ENCODE measurements at regions not wholly inside any gene's neighbourhood (a gene's known extent, or its start where the extent isn't known, plus 50 kb on each side); places are given as distances from the start of the nearest gene placed in this dataset.

DNA sequence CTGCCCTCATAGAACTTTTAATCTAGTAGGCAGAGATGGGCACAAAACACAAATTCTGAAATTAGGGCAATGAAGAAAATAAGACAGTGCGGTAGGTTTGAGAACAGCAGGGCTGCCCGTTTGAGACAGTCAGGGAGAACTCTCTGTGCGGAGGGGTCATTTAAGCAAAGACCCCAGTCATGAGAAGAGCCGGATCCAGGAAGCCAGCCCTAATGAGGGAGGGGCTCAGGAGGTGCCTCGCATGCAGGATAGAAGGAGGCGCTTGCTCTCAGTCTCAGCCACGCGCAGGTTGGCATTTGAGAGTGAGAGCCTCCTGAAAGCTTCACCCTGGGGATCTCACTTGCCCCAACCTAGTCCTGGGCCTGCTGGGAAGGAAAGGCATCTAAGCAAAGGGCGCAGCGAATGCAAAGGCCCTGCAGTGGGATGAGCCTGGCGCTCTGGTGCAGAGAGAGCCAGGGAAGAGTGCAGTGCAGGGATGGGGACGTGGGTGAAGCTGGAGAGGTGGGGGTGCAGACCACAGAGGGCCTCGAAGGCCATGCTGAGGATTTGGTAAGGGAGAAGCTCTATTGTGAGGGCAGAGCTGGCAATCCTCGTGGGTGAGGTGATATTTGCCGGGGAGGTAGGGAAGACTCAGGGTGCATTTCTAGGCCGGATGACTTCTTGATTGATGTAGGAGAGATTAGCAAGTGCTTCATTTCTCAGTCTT lies 130.0 kb upstream of the PTPN1 start:
- no peak for DNase-seq

GRCh38 chr20:50380697-50381040 lies 129.5 kb upstream of the PTPN1 start:
- DNase-seq: no peak

- DNase-seq: no peak
Observed at GRCh38 chr20:50381075-50381732, 129.0 kb upstream of the PTPN1 start.

- DNase-seq: no peak
Observed at GRCh38 chr20:50381771-50382593, 128.2 kb upstream of the PTPN1 start.

GRCh38 chr20:50385733-50386640 lies 124.2 kb upstream of the PTPN1 start:
- DNase-seq: no peak

- no peak for DNase-seq
Observed at GRCh38 chr20:50386641-50386960, 123.6 kb upstream of the PTPN1 start.

GRCh38 chr20:50387218-50387995 lies 122.8 kb upstream of the PTPN1 start:
- DNase-seq: no peak

GRCh38 chr20:50387996-50388332 lies 122.2 kb upstream of the PTPN1 start:
- no peak for DNase-seq

DNA sequence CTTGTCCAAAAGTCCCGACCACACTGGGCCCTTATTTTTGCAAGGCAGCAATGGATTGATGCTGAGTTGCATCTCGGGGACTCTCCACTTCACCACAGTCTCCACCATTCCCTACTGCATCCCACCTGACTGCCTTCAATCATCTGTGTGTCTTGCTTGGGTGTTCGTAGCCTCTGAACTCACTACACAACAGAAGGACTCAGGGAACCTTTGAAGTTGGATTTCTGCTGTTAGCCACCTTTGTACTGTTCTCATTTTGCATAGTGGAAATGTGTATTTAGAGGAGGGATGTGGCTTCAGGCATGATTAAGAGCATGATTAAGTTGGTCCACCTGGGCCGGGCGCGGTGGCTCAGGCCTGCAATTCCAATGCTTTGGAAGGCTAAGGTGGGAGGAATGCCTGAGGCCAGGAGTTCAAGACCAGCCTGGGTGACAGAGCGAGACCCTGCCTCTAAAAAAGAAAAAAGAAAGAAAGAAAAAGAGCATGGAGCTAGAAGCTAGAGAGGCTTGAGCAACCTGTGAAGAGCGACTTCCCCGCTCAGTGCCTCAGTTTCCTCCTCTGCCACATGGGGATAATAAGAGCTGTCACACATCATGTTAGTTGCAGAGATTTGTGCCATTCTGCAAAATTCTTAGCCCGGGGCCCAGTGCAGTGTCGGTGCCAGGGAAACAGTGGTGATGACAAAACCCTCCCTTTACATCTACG lies 121.3 kb upstream of the PTPN1 start:
- DNase-seq: no peak

DNA sequence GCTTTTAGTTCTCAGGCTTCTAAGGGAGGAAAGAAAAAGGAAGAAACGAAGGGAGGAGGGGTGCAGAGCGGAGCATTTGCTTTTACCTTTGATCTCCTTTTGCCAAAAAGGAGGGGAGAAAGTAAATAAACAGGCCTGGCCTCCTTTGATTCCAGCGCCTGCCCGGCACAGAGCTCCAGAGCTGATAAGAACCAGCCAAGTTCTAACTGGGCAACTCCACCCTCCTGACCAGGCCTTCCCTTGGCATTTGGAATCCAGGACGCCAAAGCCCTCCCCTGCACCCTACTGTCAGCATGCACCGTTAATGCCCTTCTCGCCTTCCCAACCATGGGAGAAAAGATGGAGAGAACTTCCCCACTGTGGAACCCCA lies 120.8 kb upstream of the PTPN1 start:
- no peak for DNase-seq

DNA sequence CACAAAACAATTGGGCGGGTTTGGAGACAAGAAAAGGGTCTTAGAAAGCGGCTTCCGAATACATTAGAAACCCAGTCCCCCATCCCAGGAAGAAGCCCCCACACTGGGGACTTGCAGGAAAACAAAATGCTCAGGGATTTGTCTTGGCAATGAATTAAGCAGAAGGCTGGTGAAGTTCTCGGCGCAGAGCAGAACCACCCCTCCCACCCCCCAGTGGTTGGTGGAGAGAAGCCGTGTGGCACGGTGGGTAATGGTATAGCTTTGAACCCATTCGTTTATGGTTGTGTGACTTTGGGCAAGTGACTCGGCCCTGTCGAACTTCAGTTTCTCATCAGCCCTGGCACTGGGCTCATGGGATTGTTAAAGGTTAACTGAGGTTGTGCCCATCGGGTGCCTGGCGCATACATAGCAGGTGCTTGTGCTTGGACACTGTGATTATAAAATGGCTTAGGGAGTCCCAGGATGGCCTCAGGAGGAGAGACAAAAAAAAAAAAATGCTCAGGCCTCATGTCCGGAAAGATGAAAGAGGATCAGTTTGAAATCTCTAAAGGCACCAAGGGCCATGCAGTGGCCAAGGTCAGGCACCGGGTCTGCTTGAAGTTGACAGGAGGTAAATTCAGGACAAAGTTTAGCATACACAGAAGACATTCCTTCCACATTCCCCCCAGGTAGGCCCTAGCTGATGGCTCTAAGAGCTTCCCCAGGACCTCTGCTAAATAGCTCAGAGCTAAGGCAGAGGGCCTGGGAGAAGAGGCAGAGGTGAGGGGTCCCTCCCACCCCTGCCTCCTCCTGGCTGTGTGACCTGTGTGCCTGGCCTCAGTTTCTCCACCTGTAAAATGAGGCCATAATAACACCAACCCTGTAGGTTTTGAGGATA lies 120.1 kb upstream of the PTPN1 start:
- no peak for DNase-seq

GRCh38 chr20:50390685-50391443 lies 119.3 kb upstream of the PTPN1 start:
- no peak for DNase-seq

DNA sequence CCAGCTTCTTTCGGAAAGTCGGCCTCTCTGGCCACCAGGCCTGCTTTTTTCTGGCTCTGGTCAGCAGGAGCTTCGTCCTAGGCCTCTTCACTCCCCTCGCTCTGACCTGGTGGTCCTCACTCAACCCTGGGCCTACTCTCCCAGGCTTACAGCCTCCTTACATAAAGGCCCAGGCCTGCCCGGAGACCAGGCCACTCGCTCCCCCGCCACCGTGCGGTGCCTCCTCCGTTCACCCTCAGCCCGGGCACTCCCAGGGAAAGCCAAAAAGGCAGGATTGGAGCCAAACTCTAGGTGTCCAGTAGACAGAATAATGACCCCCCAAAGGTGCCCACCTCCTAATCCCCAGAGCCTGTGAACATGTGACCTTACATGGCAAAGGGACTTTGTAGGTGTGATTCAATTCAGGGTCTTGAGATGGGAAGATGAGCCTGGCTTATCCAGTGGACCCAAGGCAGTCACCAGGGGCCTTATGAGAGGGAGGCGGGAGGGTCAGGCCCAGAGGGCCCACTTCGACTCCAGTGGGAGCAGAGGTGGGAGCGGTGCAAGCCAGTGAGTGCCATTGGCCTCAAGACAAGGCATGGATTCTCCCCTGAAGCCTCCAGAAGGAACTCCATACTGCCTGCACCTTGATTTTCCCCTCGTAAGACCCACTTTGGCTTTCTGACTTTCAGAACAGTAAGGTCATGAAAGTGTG lies 118.6 kb upstream of the PTPN1 start:
- no peak for DNase-seq

DNA sequence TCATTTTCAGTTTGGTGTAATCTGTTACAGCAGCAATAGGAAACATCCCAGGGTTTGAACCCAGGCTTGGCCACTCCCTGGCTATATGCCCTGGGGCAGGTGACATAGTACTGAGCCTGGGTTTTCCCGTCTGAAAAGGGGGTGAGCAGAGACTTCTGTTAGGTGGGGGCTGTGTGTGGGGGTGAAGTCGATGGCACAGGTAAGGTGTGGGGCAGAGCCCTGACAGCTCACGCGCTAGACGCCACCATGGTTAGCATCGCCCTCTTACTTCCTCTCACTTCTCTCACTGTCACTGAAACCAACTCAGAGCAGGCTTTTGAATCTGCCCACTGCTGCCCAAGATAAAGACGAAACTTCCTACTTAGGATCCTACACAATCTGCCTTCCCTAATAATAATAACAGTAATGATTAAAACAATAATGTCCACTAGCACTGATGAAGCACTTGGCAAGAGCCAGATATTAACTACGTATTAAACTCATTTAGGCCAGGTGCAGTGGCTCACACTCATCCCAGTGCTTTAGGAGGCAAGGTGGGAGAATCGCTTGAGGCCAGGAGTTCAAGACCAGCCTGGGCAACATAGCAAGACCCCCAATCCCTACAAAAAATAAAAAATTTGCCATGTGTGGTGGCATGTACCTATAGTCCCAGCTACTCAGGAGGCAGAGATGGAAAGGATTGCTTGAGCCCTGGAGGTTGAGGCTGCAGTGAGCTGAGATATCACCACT lies 117.9 kb upstream of the PTPN1 start:
- no peak for DNase-seq

- DNase-seq: no peak
Observed at GRCh38 chr20:50393242-50393641, 116.9 kb upstream of the PTPN1 start.

GRCh38 chr20:50393990-50394561 lies 116.1 kb upstream of the PTPN1 start:
- no peak for DNase-seq

DNA sequence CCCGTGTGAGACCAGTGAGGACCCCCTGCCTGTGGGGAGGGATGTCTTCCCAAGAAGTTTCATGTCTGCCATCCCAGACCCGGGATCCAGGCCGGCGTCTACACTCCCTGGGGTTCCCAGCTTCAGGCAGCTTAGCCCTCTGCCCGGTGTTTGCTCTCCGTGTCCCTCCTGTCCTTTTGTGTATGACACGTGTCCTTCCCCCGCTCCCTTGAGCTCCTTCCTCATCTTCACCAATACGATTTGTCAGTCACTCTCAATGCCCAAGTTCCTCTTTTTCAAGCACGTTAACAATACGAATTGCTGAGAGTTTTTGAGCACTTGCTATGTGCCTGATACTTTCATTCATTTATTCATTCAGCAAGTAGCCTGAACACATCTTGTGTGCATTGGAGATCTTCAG lies 115.6 kb upstream of the PTPN1 start:
- no peak for DNase-seq

GRCh38 chr20:50395251-50395729 lies 114.9 kb upstream of the PTPN1 start:
- DNase-seq: no peak

Data from NCI-H510A treated with DMSO at 0.1 percent for 48 hours (cell line).